Hepatocyte (in vitro differentiated cells): ENCODE measurements at regions not wholly inside any gene's neighbourhood (a gene's known extent, or its start where the extent isn't known, plus 50 kb on each side); places are given as distances from the start of the nearest gene placed in this dataset.

Experiments
- DNase-seq: peaks from one replicate; pipeline ENCODE4 v3.0.0-alpha.2; 2016; ENCODE audit warnings: low spot score
- H2AFZ ChIP-seq: fragments of 200-600 bp; sonication (generic); 2 replicates; pipeline ENCODE4 v1.6.0; 2016; ENCODE audit warnings: antibody characterized with exemption, mild to moderate bottlenecking
- H3K27ac ChIP-seq: fragments of 200-600 bp; sonication (generic); 2 replicates; pipeline ENCODE4 v1.5.1; 2016; ENCODE audit warnings: mild to moderate bottlenecking
- H3K27me3 ChIP-seq: fragments of 200-600 bp; sonication (generic); 2 replicates; pipeline ENCODE4 v1.6.1; 2016
- H3K36me3 ChIP-seq: fragments of 200-600 bp; sonication (generic); replicated peaks from 2 replicates; pipeline ENCODE4 v1.5.1; 2016; ENCODE audit warnings: low read depth; ENCODE audit not compliant: insufficient read depth
- H3K4me1 ChIP-seq: fragments of 200-600 bp; sonication (generic); 2 replicates; pipeline ENCODE4 v1.5.1; 2016; ENCODE audit warnings: mild to moderate bottlenecking, moderate library complexity; ENCODE audit not compliant: insufficient read depth
- H3K4me2 ChIP-seq: fragments of 200-600 bp; sonication (generic); 2 replicates; pipeline ENCODE4 v1.6.0; 2016
- H3K4me3 ChIP-seq: fragments of 200-600 bp; sonication (generic); 2 replicates; pipeline ENCODE4 v1.5.1; 2016; ENCODE audit warnings: mild to moderate bottlenecking
- H3K79me2 ChIP-seq: fragments of 200-600 bp; sonication (generic); 2 replicates; pipeline ENCODE4 v1.6.0; 2017; ENCODE audit warnings: mild to moderate bottlenecking
- H3K9me2 ChIP-seq: fragments of 200-600 bp; sonication (generic); replicated peaks from 2 replicates; pipeline ENCODE4 v1.6.0; 2017; ENCODE audit warnings: mild to moderate bottlenecking; ENCODE audit not compliant: insufficient read depth
- H3K9me3 ChIP-seq: fragments of 200-600 bp; sonication (generic); 2 replicates; pipeline ENCODE4 v1.5.1; 2016; ENCODE audit warnings: low read depth, mild to moderate bottlenecking
- H4K20me1 ChIP-seq: fragments of 200-600 bp; sonication (generic); 2 replicates; pipeline ENCODE4 v1.6.0; 2016; ENCODE audit warnings: mild to moderate bottlenecking; ENCODE audit not compliant: insufficient read depth, poor library complexity, severe bottlenecking
- CTCF ChIP-seq: fragments of 200-600 bp; sonication (generic); IDR thresholded peaks from 2 replicates; pipeline ENCODE4 v1.5.1; 2016; ENCODE audit warnings: antibody characterized with exemption, mild to moderate bottlenecking; ENCODE audit not compliant: poor library complexity
- EZH2 ChIP-seq: fragments of 200-600 bp; sonication (generic); IDR thresholded peaks from 2 replicates; pipeline ENCODE4 v1.6.1; 2016; ENCODE audit warnings: antibody characterized with exemption, mild to moderate bottlenecking, borderline replicate concordance
- EZH2phosphoT487 ChIP-seq: fragments of 200-600 bp; sonication (generic); IDR thresholded peaks from one replicate; pipeline ENCODE4 v1.6.1; 2018; ENCODE audit warnings: antibody characterized with exemption, mild to moderate bottlenecking, low read depth, moderate library complexity; ENCODE audit not compliant: unreplicated experiment, severe bottlenecking
- WGBS: methylation state at CpG from one replicate; pipeline ENCODE4 v1.1.6; 2016; ENCODE audit warnings: low lambda C conversion rate; ENCODE audit errors: missing lambda C conversion rate; 5-methylcytosine and 5-hydroxymethylcytosine counted together

DNA sequence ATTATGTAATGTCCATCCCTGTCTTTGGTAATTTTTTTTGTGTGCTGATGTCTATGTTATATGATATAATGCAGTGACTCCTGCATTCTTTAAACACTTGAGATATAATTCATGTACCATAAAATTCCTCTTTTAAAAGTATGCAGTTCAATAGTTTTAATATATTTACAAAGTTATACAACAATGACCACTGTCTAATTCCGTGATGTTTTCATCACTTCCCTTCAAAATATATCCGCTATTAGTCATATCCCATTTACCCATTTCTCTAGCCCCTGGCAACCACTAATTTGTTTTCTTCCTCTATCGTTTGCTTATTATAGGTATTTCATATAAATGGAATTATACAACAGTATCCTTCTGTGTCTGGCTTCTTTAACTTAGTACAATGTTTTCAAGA is 64.9 kb upstream of the SUCLG2 start:
- H3K9me3 ChIP-seq = peaks cover 5% of the 10 kb centered on the region
- no peaks in the 10 kb centered on the region for H3K27me3 ChIP-seq
- peaks cover 5% of the 10 kb centered on the region for H3K4me1 ChIP-seq
- H4K20me1 ChIP-seq = no peaks in the 10 kb centered on the region
- 94% methylated on average over 3 of the region's 3 CpGs for WGBS
- H3K4me2 ChIP-seq = no peak overlapping the region
- DNase-seq = no peak
- TF ChIP-seq EZH2phosphoT487 (no peak), CTCF (no peak), EZH2 (no peak)
- H3K36me3 ChIP-seq = no peaks in the 10 kb centered on the region
- no peak overlapping the region for H3K27ac ChIP-seq
- H3K79me2 ChIP-seq = no peaks in the 10 kb centered on the region
- no peak overlapping the region for H2AFZ ChIP-seq
- no peaks in the 10 kb centered on the region for H3K9me2 ChIP-seq
- H3K4me3 ChIP-seq = no peak overlapping the region

- H3K27ac ChIP-seq = no peak overlapping the region
- DNase-seq = no peak
- TF ChIP-seq EZH2phosphoT487 (no peak), CTCF (no peak), EZH2 (no peak)
These were observed 61.6 kb upstream of the SUCLG2 start for GRCh38 chr3:67715971-67716370.

DNA sequence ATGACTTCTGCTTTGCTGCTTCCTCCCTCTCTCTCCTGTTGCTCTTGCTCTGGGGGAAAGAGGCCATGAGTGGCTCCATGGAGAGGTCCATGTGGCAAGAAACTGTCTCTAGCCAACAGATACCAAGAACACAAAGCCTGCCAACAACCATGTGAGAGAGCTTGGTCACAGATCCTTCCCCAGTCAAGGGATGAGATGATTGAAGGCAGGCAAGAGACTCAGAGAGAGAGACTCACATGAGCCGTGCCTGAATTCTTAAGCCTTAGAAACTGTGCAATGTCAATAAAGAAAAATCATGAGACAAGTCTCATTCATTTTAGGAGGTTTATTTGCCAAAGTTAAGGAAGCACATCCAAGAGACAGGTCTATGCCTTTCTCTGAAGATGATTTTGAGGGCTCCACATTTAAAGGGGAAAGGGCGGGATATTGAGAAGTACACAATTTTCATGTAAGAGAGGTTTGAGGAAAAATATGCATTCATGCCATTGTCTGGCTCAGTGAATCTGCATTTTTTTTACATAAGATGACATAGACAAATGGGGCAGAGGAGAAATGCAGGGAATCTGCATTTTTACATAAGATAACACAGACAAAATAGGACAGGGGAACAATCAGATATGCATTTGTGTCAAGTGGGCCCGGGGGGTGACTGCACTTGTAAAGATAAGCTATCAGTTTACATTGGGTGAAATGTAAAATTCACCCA is 59.5 kb upstream of the SUCLG2 start:
- H3K4me3 ChIP-seq = no peak overlapping the region
- H4K20me1 ChIP-seq = no peaks in the 10 kb centered on the region
- H3K9me3 ChIP-seq = no peaks in the 10 kb centered on the region
- no peak overlapping the region for H3K27ac ChIP-seq
- no peak overlapping the region for H3K4me2 ChIP-seq
- TF ChIP-seq EZH2phosphoT487 (no peak), EZH2 (no peak), CTCF (no peak)
- H2AFZ ChIP-seq = no peak overlapping the region
- WGBS = 55% methylated on average over 3 of the region's 3 CpGs
- H3K4me1 ChIP-seq = peaks cover 5% of the 10 kb centered on the region
- H3K27me3 ChIP-seq = no peaks in the 10 kb centered on the region
- H3K79me2 ChIP-seq = no peaks in the 10 kb centered on the region
- no peaks in the 10 kb centered on the region for H3K9me2 ChIP-seq
- DNase-seq = no peak
- no peaks in the 10 kb centered on the region for H3K36me3 ChIP-seq

More at GRCh38 chr3:67715971-67716370, 61.6 kb upstream of the SUCLG2 start:
- WGBS = 56% methylated on average over 5 of the region's 5 CpGs
- Histone ChIP-seq H3K4me3 (no peak overlapping the region), H3K9me3 (peaks cover 5% of the 10 kb centered on the region), H4K20me1 (no peaks in the 10 kb centered on the region), H3K4me1 (peaks cover 5% of the 10 kb centered on the region), H3K36me3 (no peaks in the 10 kb centered on the region), H3K9me2 (no peaks in the 10 kb centered on the region), H3K79me2 (no peaks in the 10 kb centered on the region), H3K27me3 (no peaks in the 10 kb centered on the region), H3K4me2 (no peak overlapping the region), H2AFZ (no peak overlapping the region)

GRCh38 chr3:67712259-67712658 is 57.8 kb upstream of the SUCLG2 start:
- Histone ChIP-seq H3K27ac (no peak overlapping the region), H3K27me3 (no peaks in the 10 kb centered on the region), H4K20me1 (no peaks in the 10 kb centered on the region), H3K4me2 (no peak overlapping the region), H3K36me3 (no peaks in the 10 kb centered on the region), H2AFZ (no peak overlapping the region), H3K79me2 (no peaks in the 10 kb centered on the region), H3K9me2 (no peaks in the 10 kb centered on the region), H3K4me1 (peaks cover 10% of the 10 kb centered on the region), H3K4me3 (no peak overlapping the region), H3K9me3 (no peaks in the 10 kb centered on the region)
- TF ChIP-seq EZH2 = no peak
- TF ChIP-seq EZH2phosphoT487 = no peak
- no peak for TF ChIP-seq CTCF
- DNase-seq = no peak
